ENCODE measurements at regions not wholly inside any gene's neighbourhood (a gene's known extent, or its start where the extent isn't known, plus 50 kb on each side); places are given as distances from the start of the nearest gene placed in this dataset.
A peak's percentile ranks its signal among the peaks of the same experiment; 100 is the strongest.

DNA sequence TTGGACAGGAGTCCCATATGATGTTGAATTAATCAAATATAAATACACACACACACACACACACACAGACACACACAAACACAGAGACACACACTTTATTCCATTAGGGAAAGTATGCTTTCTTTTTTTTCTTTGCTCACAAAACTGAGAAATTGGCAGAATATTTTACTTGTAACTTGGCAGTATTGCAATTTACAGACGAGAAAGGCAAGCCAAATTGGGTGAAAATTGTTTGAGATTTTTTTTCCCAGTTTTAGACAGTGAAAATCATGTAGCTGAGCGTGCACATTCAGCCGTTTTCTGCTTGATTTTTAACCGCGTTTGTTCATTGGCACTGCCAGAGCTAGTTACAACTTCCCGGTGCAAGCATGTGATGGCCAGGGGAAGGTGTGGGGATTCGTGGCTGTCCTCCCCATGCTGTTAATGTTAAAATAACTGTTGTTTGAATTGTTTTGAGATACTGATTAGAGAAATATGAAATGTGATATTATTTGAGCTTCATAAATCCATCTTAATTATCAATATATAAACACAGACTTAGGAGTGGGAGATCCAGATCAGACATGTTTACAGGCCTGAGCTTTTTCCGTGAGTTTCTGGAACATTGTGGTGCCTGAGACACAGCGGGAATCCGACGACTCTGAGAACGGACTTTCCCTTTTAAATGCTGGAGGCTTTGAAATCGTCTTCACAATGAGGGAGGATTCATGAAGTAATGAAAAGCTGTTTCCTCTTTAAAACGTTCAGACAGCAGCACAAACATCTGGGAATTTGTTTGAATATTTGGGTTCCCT lies 125.5 kb downstream of the KCNRG start:
- H3K9me3 ChIP-seq (ENCODE audit: control insufficient read depth in 2 of 3, low read length in 3 of 3), result no peaks in the 10 kb centered on the region
- DNase-seq (no peak), ATAC-seq (no peak)
- no peaks in the 10 kb centered on the region for H3K9me3 Mint-ChIP-seq
- H3K4me3 Mint-ChIP-seq, result no peak overlapping the region
- H3K27me3 ChIP-seq (ENCODE audit: control insufficient read depth in 2 of 2, insufficient read depth in 2 of 2, low read length in 2 of 2), result no peaks in the 10 kb centered on the region
- H3K27me3 Mint-ChIP-seq, result peaks cover 0 to 59% (median 10%) of the 10 kb centered on the region in 5 donors
- peaks cover 0 to 6% (median 0%) of the 10 kb centered on the region in 7 donors for H3K4me1 Mint-ChIP-seq
- no peak overlapping the region for H3K4me3 ChIP-seq (ENCODE audit: low read length)
- CTCF ChIA-PET, result no interaction called here
- POLR2A ChIA-PET, result no interaction called here
- intact Hi-C loops (cut with micrococcal nuclease), result no loop called here
- H3K27ac Mint-ChIP-seq, result no peak overlapping the region
- H3K27ac ChIP-seq (ENCODE audit: low read depth, low read length), result no peak overlapping the region
- no peaks in the 10 kb centered on the region for H3K36me3 ChIP-seq (ENCODE audit: control insufficient read depth in 2 of 3, insufficient read depth in 3 of 3, low read length in 3 of 3)
- H3K4me1 ChIP-seq (ENCODE audit: control insufficient read depth in 2 of 2, insufficient read depth in 2 of 2, low read length in 2 of 2), result no peaks in the 10 kb centered on the region
- no peaks in the 10 kb centered on the region for H3K36me3 Mint-ChIP-seq

DNA sequence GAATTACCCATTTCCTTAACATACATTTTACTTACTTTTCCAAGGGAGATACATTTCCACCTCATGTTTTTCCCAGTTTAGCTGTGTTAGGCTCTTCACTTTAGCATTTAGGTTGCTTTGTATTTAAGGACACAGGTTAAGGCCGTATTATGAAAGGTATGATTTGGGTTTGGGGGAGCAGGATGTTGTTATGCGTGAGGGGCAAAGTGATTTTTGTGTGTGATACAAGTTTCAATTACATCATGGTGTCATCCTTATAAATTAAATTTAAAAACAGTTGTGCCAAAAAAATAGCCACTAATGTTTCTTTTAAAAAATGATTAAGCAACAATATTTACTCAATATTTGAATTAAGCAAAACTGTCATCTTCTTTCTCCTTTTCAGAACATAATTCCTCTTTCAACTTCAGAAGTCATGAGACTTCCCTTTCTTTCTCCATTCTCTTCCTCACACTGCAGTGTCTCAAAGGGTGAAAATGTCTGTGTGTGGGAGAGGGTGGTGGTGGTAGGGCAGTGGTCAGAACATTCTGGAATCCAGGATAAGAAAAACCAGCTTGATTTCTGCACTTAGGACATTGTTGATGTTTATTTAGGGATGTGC lies 126.2 kb downstream of the KCNRG start:
- Mint-ChIP-seq H3K9me3 (no peaks in the 10 kb centered on the region), H3K27ac (no peak overlapping the region), H3K4me1 (peaks cover 0 to 6% (median 0%) of the 10 kb centered on the region in 7 donors), H3K36me3 (no peaks in the 10 kb centered on the region), H3K4me3 (no peak overlapping the region), H3K27me3 (peaks cover 0 to 60% (median 10%) of the 10 kb centered on the region in 5 donors)
- Histone ChIP-seq H3K4me3 (ENCODE audit: low read length) (no peak overlapping the region), H3K36me3 (ENCODE audit: control insufficient read depth in 2 of 3, insufficient read depth in 3 of 3, low read length in 3 of 3) (no peaks in the 10 kb centered on the region), H3K27ac (ENCODE audit: low read depth, low read length) (no peak overlapping the region), H3K4me1 (ENCODE audit: control insufficient read depth in 2 of 2, insufficient read depth in 2 of 2, low read length in 2 of 2) (no peaks in the 10 kb centered on the region), H3K27me3 (ENCODE audit: control insufficient read depth in 2 of 2, insufficient read depth in 2 of 2, low read length in 2 of 2) (no peaks in the 10 kb centered on the region), H3K9me3 (ENCODE audit: control insufficient read depth in 2 of 3, low read length in 3 of 3) (no peaks in the 10 kb centered on the region)
- ChIA-PET CTCF (no interaction called here), POLR2A (no interaction called here)
- no peak for DNase-seq
- peak; percentile 70 for ATAC-seq
- intact Hi-C loops (cut with micrococcal nuclease), result no loop called here

GRCh38 chr13:50144246-50145160 lies 129.3 kb downstream of the KCNRG start:
- ATAC-seq (no peak), DNase-seq (no peak)
- no peaks in the 10 kb centered on the region for H3K4me1 ChIP-seq (ENCODE audit: control insufficient read depth in 2 of 2, insufficient read depth in 2 of 2, low read length in 2 of 2)
- no peak overlapping the region for H3K4me3 ChIP-seq (ENCODE audit: low read length)
- no peaks in the 10 kb centered on the region for H3K9me3 ChIP-seq (ENCODE audit: control insufficient read depth in 2 of 3, low read length in 3 of 3)
- Mint-ChIP-seq H3K27ac (no peak overlapping the region), H3K36me3 (no peaks in the 10 kb centered on the region), H3K9me3 (no peaks in the 10 kb centered on the region), H3K4me1 (peaks cover 0 to 6% (median 0%) of the 10 kb centered on the region in 7 donors), H3K27me3 (peaks cover 0 to 58% (median 0%) of the 10 kb centered on the region in 5 donors), H3K4me3 (no peak overlapping the region)
- no peaks in the 10 kb centered on the region for H3K36me3 ChIP-seq (ENCODE audit: control insufficient read depth in 2 of 3, insufficient read depth in 3 of 3, low read length in 3 of 3)
- CTCF ChIA-PET, result no interaction called here
- intact Hi-C loops (cut with micrococcal nuclease), result no loop called here
- no peaks in the 10 kb centered on the region for H3K27me3 ChIP-seq (ENCODE audit: control insufficient read depth in 2 of 2, insufficient read depth in 2 of 2, low read length in 2 of 2)
- no peak overlapping the region for H3K27ac ChIP-seq (ENCODE audit: low read depth, low read length)
- POLR2A ChIA-PET, result interaction anchor here (0.6 to 0.7 kb wide), 2 partner anchors 146 to 765 kb away, joined by 3 to 5 read pairs; no protein-coding TSS in a partner anchor

- H3K9me3 ChIP-seq (ENCODE audit: control insufficient read depth in 2 of 3, low read length in 3 of 3), result no peaks in the 10 kb centered on the region
- Mint-ChIP-seq H3K27me3 (peaks cover 0 to 55% (median 0%) of the 10 kb centered on the region in 5 donors), H3K9me3 (no peaks in the 10 kb centered on the region), H3K36me3 (no peaks in the 10 kb centered on the region), H3K27ac (no peak overlapping the region), H3K4me3 (no peak overlapping the region), H3K4me1 (peaks cover 6 to 17% (median 15%) of the 10 kb centered on the region in 7 donors)
- no peak for DNase-seq
- no peaks in the 10 kb centered on the region for H3K36me3 ChIP-seq (ENCODE audit: control insufficient read depth in 2 of 3, insufficient read depth in 3 of 3, low read length in 3 of 3)
- ChIA-PET POLR2A (interaction anchor here (0.6 to 1.2 kb wide), 3 partner anchors 10 to 21 kb away, joined by 3 to 4 read pairs (median 3); no protein-coding TSS in a partner anchor), CTCF (no interaction called here)
- intact Hi-C loops (cut with micrococcal nuclease), result no loop called here
- no peak overlapping the region for H3K4me3 ChIP-seq (ENCODE audit: low read length)
- no peak overlapping the region for H3K27ac ChIP-seq (ENCODE audit: low read depth, low read length)
- peaks cover 0 to 5% of the 10 kb centered on the region in 2 donors for H3K4me1 ChIP-seq (ENCODE audit: control insufficient read depth in 2 of 2, insufficient read depth in 2 of 2, low read length in 2 of 2)
- ATAC-seq, result no peak
- no peaks in the 10 kb centered on the region for H3K27me3 ChIP-seq (ENCODE audit: control insufficient read depth in 2 of 2, insufficient read depth in 2 of 2, low read length in 2 of 2)
These were observed 134.0 kb downstream of the KCNRG start for GRCh38 chr13:50149214-50149613.

GRCh38 chr13:50149932-50150331 lies 134.7 kb downstream of the KCNRG start:
- H3K27me3 Mint-ChIP-seq, result peaks cover 0 to 55% (median 0%) of the 10 kb centered on the region in 5 donors

DNA sequence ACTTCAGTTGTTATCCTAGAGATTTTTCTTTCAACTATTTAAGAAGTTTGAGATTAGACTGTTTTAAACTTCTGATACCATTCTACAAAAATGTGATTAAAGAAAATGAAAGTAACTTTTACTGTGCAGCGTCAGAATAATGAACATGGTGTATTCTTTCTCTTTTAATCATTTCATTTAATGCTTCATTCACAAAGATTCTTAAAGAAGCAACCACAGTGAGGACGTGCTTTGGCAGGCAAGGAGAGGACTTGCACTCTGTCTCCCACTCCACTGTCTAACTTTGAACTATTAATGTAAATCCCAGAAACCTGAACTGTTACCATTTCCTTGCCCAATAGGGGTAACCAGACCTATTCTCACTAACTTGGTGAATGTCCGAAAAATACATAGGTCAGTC lies 137.0 kb downstream of the KCNRG start:
- no peaks in the 10 kb centered on the region for H3K27me3 ChIP-seq (ENCODE audit: control insufficient read depth in 2 of 2, insufficient read depth in 2 of 2, low read length in 2 of 2)
- Mint-ChIP-seq H3K4me3 (peak overlapping the region; percentile 18 to 79 (median 63)), H3K4me1 (peaks cover 6 to 17% (median 15%) of the 10 kb centered on the region in 7 donors), H3K36me3 (no peaks in the 10 kb centered on the region), H3K27me3 (peaks cover 0 to 54% (median 0%) of the 10 kb centered on the region in 5 donors), H3K27ac (peak overlapping the region in 2 of 9 donors; percentile 16 to 79), H3K9me3 (no peaks in the 10 kb centered on the region)
- ATAC-seq, result no peak
- ChIA-PET POLR2A (no interaction called here), CTCF (no interaction called here)
- no peak for DNase-seq
- no peak overlapping the region for H3K27ac ChIP-seq (ENCODE audit: low read depth, low read length)
- peak overlapping the region; percentile 39 for H3K4me3 ChIP-seq (ENCODE audit: low read length)
- intact Hi-C loops (cut with micrococcal nuclease), result no loop called here
- no peaks in the 10 kb centered on the region for H3K36me3 ChIP-seq (ENCODE audit: control insufficient read depth in 2 of 3, insufficient read depth in 3 of 3, low read length in 3 of 3)
- H3K9me3 ChIP-seq (ENCODE audit: control insufficient read depth in 2 of 3, low read length in 3 of 3), result no peaks in the 10 kb centered on the region
- H3K4me1 ChIP-seq (ENCODE audit: control insufficient read depth in 2 of 2, insufficient read depth in 2 of 2, low read length in 2 of 2), result peaks cover 0 to 5% of the 10 kb centered on the region in 2 donors

More at GRCh38 chr13:50149932-50150331, 134.7 kb downstream of the KCNRG start:
- Histone ChIP-seq H3K36me3 (ENCODE audit: control insufficient read depth in 2 of 3, insufficient read depth in 3 of 3, low read length in 3 of 3) (no peaks in the 10 kb centered on the region), H3K27ac (ENCODE audit: low read depth, low read length) (no peak overlapping the region), H3K27me3 (ENCODE audit: control insufficient read depth in 2 of 2, insufficient read depth in 2 of 2, low read length in 2 of 2) (no peaks in the 10 kb centered on the region), H3K9me3 (ENCODE audit: control insufficient read depth in 2 of 3, low read length in 3 of 3) (no peaks in the 10 kb centered on the region), H3K4me3 (ENCODE audit: low read length) (no peak overlapping the region), H3K4me1 (ENCODE audit: control insufficient read depth in 2 of 2, insufficient read depth in 2 of 2, low read length in 2 of 2) (peaks cover 0 to 5% of the 10 kb centered on the region in 2 donors)
- ChIA-PET CTCF (no interaction called here), POLR2A (interaction anchor here (0.9 to 1.2 kb wide), 2 partner anchors 12 to 22 kb away, joined by 3 to 4 read pairs; no protein-coding TSS in a partner anchor)
- Mint-ChIP-seq H3K4me3 (no peak overlapping the region), H3K9me3 (no peaks in the 10 kb centered on the region), H3K36me3 (no peaks in the 10 kb centered on the region), H3K27ac (no peak overlapping the region), H3K4me1 (peaks cover 6 to 17% (median 15%) of the 10 kb centered on the region in 7 donors)
- DNase-seq, result no peak
- ATAC-seq, result no peak
- intact Hi-C loops (cut with micrococcal nuclease), result no loop called here

Data from naive thymus-derived CD4-positive, alpha-beta T cell (primary cell).